Spleen (tissue), 7 donors: ENCODE measurements at regions not wholly inside any gene's neighbourhood (a gene's known extent, or its start where the extent isn't known, plus 50 kb on each side); places are given as distances from the start of the nearest gene placed in this dataset.

Source experiments
- CTCF ChIP-seq, 11 experiments: fragments of 200-600 bp in 7 of 11; fragments of 450-650 bp in 4 of 11; sonication (generic) in 4 of 11; IDR thresholded peaks in 8 of 11; conservative IDR thresholded peaks in 3 of 11; 1 replicate in 7 of 11; 2 replicates in 4 of 11; pipeline versions ENCODE4 v1.4.0 to v1.8.0; 2016 to 2021; ENCODE audit warnings: antibody characterized with exemption in 11 of 11, inconsistent platforms in 4 of 11, mild to moderate bottlenecking in 1 of 11
- POLR2A ChIP-seq, 3 donors: fragments of 450-650 bp; IDR thresholded peaks; one replicate each; pipeline ENCODE4 v1.5.1; 2017; ENCODE audit warnings: antibody characterized with exemption in 3 of 3, mild to moderate bottlenecking in 1 of 3
- donor health status: DM: no; HTN: no; CAD: no; lungs with moderate emphysema.
- donor health status: DM: no; HTN: no; CAD: no.
- donor health status: DM: no; HTN: no; CAD: no.

GRCh38 chr14:87049950-87050349 lies 943.0 kb downstream of the GALC start:
- TF ChIP-seq POLR2A (IDR thresholded peaks at IDR 0.05) (no peak), CTCF (IDR thresholded peaks at IDR 0.05 in 8 of 11, conservative IDR thresholded peaks at IDR 0.05 in 3 of 11) (peak in 3 of 11 experiments; percentile 17 to 32 (median 25))
